ENCODE measurements at regions not wholly inside any gene's neighbourhood (a gene's known extent, or its start where the extent isn't known, plus 50 kb on each side); places are given as distances from the start of the nearest gene placed in this dataset.
A peak's percentile ranks its signal among the peaks of the same experiment; 100 is the strongest.

GRCh38 chr4:14583752-14584151, 418.5 kb upstream of the CPEB2 start:
- DNase-seq: no peak

DNA sequence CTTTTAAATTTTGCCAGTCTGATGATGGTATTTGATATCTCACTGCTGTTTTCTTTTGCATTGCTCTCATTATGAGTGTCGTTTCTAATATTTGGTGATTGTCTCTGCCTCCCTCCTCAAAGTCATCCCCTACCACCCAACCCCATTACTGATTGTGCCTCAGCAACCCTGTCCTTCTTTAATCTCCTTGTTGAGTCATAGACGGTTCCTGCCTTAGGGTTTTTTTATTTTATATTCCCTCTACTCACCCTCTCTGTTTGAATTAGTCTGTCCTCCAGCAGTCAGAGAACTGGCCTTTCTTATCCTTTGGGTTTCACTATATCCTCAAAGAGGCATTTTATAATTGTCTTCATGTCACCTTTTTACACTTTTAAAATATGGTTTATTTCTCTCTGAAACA, 409.3 kb upstream of the CPEB2 start:
- DNase-seq: no peak

GRCh38 chr4:14596028-14596427, 406.3 kb upstream of the CPEB2 start:
- no peak for DNase-seq

GRCh38 chr4:14596437-14596836, 405.8 kb upstream of the CPEB2 start:
- no peak for DNase-seq

GRCh38 chr4:14596904-14597303, 405.4 kb upstream of the CPEB2 start:
- peak; percentile 11 for DNase-seq

- no peak for DNase-seq
These were observed 400.1 kb upstream of the CPEB2 start for GRCh38 chr4:14602206-14602605.

DNA sequence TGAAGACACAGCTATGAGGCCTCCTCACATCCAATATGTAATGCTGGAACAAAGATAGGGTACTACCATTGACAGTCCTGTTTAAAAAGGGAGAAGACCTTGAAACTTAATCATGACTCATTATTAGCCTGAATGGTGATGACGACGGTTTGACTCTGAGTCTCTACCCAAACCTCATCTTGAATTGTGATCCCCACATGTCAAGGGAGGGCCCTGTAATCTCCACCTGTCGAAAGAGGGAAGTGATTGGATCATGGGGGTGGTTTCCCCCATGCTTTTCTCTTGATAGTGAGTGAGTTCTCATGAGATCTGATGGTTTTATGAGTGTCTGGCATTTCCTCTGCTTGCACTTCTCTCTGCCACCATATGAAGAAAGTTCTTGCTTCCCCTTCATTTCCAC, 395.3 kb upstream of the CPEB2 start:
- no peak for DNase-seq

DNA sequence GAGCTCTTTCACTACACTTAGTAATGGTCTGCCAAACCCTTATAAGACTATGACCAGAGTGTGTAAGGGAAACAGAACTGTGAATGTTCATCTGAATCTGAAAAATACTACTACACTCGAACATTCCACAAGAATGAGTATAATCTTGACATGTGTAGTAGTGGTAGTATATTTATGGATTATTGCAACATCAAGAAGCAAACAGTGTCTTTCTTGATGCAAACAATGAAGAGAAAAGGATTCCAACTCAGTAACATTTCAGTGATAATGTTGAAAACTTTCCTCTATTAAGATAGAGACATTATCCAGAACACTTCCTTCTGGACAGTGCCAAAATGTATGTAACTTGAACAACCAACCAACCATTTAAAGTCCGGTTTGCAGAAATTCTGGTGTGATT, 394.7 kb upstream of the CPEB2 start:
- no peak for DNase-seq

GRCh38 chr4:14608630-14609029, 393.7 kb upstream of the CPEB2 start:
- no peak for DNase-seq

- peak; percentile 11 for DNase-seq
These were observed 387.4 kb upstream of the CPEB2 start for GRCh38 chr4:14614840-14615239.

- DNase-seq: no peak
These were observed 386.6 kb upstream of the CPEB2 start for GRCh38 chr4:14615671-14616070.

DNA sequence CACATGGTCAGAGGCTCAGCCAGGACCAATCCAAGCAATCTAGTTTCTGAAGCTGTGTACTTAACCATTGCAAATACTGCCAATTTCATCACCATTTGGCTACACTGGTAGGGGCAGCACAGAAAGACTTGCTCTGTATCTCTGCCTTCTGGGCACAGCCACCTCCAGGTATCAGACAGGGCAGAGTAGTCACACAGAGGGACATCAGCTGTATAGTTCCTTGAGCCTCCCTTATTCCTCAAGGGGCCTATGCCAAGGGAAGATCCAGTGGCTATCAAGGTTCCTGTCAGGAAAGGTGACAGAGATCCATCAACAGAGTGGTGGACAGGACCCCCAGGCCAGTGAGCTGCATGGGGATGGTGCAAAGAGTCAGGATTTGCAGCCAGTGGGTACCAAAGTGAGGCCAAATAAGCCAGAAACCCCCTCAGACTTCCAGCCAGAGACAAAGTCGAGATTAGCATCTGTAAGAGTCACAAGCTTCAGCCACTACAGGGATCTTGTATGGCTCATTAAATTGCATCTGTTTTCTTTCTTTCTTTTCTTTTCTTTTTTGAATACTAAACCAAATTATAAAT, 381.6 kb upstream of the CPEB2 start:
- no peak for DNase-seq

DNA sequence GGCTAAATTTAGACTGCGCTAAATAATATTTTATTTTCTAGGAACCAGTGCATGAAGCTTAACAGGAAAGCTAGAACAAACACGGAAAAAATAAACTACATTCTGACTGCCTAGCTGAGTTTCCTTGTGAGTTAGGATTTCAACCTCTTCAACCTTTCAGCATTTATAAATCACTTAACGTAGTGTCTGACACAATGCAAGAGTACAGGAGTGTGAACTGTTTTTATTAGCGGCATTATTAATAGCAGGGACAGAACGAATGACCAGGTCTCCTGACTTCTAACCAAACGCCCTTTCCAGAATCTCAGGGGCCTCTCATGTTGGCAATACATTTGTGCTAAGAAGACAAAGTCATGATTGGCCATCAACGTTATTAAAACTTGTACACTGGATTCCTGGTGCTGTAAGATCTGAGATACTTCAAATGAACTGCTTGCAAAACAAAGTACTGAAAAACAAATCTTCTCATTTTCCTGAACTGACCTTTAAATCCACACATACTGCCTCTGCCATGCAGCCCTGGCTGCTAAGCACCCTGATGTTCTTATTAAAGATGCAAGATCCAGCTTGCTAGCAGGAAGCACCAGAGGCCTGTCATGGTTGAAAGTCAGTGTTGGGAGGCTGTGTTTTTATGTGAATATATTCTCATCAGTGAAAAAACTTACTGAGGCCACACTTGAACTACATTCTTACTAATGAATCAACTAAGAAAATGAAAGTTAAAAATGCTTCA, 380.4 kb upstream of the CPEB2 start:
- peak; percentile 3 for DNase-seq

DNA sequence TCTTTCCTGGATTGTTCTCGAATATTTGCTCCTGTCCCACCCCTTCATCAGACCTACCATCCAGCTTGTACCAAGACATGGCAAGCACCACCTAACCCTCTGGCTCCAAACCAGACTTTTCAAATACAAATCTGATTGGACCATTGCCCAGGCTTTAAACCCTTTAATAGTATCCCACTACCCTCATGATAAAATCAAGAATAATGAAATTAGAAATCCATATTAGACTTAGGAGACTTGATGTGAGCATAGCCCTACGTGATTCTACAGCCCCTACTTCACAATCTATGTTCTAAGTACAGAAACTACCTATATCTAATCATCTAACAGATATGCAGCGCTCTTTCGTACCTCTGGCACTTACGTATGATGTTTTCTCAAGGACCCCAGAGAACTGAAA, 375.2 kb upstream of the CPEB2 start:
- no peak for DNase-seq

GRCh38 chr4:14631806-14632440, 370.4 kb upstream of the CPEB2 start:
- DNase-seq: no peak

DNA sequence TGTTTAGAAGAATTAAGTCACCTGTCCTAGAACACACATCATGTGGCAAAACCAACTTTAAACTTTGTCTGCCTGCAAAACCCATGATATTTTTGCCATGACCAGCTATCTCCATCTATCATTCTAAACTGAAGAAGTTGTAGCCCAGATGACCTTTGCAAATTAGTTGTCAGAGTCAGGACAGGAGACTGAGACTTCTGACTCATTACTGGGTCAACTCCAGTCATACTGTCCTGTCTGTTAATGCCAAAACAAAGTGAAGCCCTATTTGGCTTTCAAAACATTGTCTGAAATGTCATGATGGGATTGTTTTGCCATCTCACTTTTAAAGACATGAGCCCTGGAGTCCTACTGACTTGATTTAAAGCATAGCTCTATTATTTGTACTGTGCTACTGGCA, 365.7 kb upstream of the CPEB2 start:
- DNase-seq: no peak

- DNase-seq: no peak
These were observed 361.8 kb upstream of the CPEB2 start for GRCh38 chr4:14640476-14640875.

GRCh38 chr4:14641871-14642270, 360.4 kb upstream of the CPEB2 start:
- no peak for DNase-seq

- DNase-seq: no peak
These were observed 357.6 kb upstream of the CPEB2 start for GRCh38 chr4:14644580-14645282.

- no peak for DNase-seq
These were observed 355.4 kb upstream of the CPEB2 start for GRCh38 chr4:14646831-14647230.

GRCh38 chr4:14650127-14650526, 352.2 kb upstream of the CPEB2 start:
- no peak for DNase-seq

DNA sequence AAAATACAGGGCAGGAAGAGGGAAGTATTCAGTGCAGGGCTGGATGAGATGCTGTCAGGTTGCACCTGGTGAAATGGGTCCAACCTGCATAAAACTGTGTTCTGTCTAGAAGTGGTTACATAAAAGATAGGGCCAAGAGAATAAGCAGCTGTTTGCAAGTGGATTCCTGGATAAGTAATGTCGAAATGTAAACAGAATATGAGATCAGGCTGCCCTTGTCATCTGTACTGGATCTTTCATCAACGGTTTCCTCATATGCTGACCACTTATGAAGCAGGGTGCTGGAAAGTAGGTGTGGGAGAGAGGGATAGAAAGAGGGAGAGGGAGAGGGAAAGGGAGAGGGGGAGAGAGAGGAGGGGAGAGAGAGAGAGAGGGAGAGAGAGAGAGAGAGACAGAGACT, 349.8 kb upstream of the CPEB2 start:
- no peak for DNase-seq

DNA sequence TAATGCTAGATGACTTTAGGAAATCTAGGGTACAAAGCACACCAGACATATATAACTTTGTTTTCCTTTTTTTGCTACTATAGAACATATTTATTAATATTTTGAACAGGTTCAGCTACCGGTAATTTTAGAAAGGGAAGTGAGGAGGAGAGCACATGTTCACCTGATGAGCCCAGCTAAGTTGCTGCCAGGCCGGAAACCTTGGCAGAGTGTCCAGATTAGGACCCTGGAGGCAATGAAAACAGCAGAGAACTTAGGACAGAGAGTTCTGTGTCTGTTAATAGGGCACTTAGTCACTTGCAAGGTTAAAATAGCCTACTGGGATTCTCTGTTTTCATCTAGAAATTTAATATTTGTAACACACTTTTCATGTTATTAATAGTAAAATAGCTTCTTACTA, 348.9 kb upstream of the CPEB2 start:
- DNase-seq: no peak

- no peak for DNase-seq
These were observed 343.0 kb upstream of the CPEB2 start for GRCh38 chr4:14659286-14659685.

Data from NCI-H82 (cell line).